ENCODE measurements at regions not wholly inside any gene's neighbourhood (a gene's known extent, or its start where the extent isn't known, plus 50 kb on each side); places are given as distances from the start of the nearest gene placed in this dataset.
A peak's percentile ranks its signal among the peaks of the same experiment; 100 is the strongest.

GRCh38 chr14:85315733-85316290 is 214.1 kb upstream of the FLRT2 start:
- DNase-seq: peak; percentile 20
- H4K20me1 ChIP-seq (ENCODE audit: insufficient read depth): no peaks in the 10 kb centered on the region
- H2AFZ ChIP-seq: no peak overlapping the region; the same call in 1 of the 2 replicates
- H3K9me3 ChIP-seq (ENCODE audit: low read depth): no peaks in the 10 kb centered on the region
- 45 to 48% methylated on average over 5 of the region's 5 CpGs for WGBS, 2 experiments (ENCODE audit: low coverage in 1 of 2, low lambda C conversion rate in 2 of 2, missing lambda C conversion rate in 2 of 2)
- peak overlapping the region; percentile 82 for H3K27ac ChIP-seq
- no peak overlapping the region for H3K4me3 ChIP-seq
- no peaks in the 10 kb centered on the region for H3K9me2 ChIP-seq (ENCODE audit: insufficient read depth)
- H3K4me1 ChIP-seq (ENCODE audit: insufficient read depth): peaks cover 59% of the 10 kb centered on the region
- peaks cover 52% of the 10 kb centered on the region for H3F3A ChIP-seq (ENCODE audit: insufficient read depth)
- H3K9ac ChIP-seq: no peak overlapping the region
- no peaks in the 10 kb centered on the region for H3K79me2 ChIP-seq (ENCODE audit: insufficient read depth)
- H3K27me3 ChIP-seq (replicated peaks; ENCODE audit: insufficient read depth): no peaks in the 10 kb centered on the region
- H3K36me3 ChIP-seq (ENCODE audit: low read depth): no peaks in the 10 kb centered on the region
- peak overlapping the region; percentile 62 for H3K4me2 ChIP-seq (ENCODE audit: unreplicated experiment)
- TF ChIP-seq EZH2 (IDR thresholded peaks at IDR 0.05; ENCODE audit: insufficient read depth, poor library complexity, severe bottlenecking) (no peak), EZH2phosphoT487 (IDR thresholded peaks at IDR 0.05; ENCODE audit: insufficient read depth, low read depth) (no peak)
- in situ Hi-C loops (cut with MboI): no loop called here

DNA sequence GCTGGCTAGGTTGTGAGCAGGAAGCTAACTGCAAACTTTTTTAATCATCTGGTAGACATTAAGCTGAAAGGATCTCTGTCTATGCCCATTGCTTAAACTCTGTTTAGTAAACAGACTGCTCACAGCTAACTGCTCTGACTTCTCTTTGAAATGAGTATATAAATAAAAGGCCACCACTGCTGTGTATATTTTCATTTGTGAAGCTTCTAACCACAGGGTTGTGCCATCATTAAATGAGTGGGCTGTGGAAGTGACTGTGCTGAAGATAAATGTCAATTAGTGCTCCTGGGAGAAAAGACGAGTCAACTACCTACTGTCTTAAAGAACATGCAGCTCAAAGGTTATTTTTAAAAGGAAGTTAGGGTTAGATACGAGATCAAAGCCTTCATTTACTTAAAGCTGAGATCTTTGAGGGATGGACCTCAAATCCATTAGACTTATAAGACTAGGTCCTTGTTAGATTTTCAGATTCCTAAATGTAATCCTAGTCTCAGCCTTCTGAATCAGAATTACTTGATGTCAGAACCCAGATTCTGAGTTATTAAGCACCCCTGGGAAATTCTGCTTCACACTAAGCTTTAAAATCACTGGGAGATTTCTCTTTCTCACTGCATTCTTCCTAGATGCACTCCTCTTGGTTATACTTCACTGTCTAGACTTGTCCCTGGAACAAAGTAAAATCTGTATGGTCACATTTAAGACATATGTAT is 213.1 kb upstream of the FLRT2 start:
- peaks cover 59% of the 10 kb centered on the region for H3K4me1 ChIP-seq (ENCODE audit: insufficient read depth)
- peak overlapping the region; percentile 62 for H3K4me2 ChIP-seq (ENCODE audit: unreplicated experiment)
- no peaks in the 10 kb centered on the region for H3K79me2 ChIP-seq (ENCODE audit: insufficient read depth)
- WGBS, 2 experiments (ENCODE audit: low coverage in 1 of 2, low lambda C conversion rate in 2 of 2, missing lambda C conversion rate in 2 of 2): 6 to 19% methylated on average over 2 of the region's 2 CpGs
- H3K36me3 ChIP-seq (ENCODE audit: low read depth): no peaks in the 10 kb centered on the region
- H3K9me3 ChIP-seq (ENCODE audit: low read depth): no peaks in the 10 kb centered on the region
- H3K9me2 ChIP-seq (ENCODE audit: insufficient read depth): no peaks in the 10 kb centered on the region
- no peak overlapping the region for H2AFZ ChIP-seq
- H3K27me3 ChIP-seq (replicated peaks; ENCODE audit: insufficient read depth): no peaks in the 10 kb centered on the region
- in situ Hi-C loops (cut with MboI): no loop called here
- H3K4me3 ChIP-seq: peak overlapping the region; percentile 32
- peak overlapping the region; percentile 47 for H3K9ac ChIP-seq
- TF ChIP-seq EZH2 (IDR thresholded peaks at IDR 0.05; ENCODE audit: insufficient read depth, poor library complexity, severe bottlenecking) (no peak), EZH2phosphoT487 (IDR thresholded peaks at IDR 0.05; ENCODE audit: insufficient read depth, low read depth) (0 out of 2 replicates have a peak, but pooled peaks have one; percentile 43)
- no peaks in the 10 kb centered on the region for H4K20me1 ChIP-seq (ENCODE audit: insufficient read depth)
- H3F3A ChIP-seq (ENCODE audit: insufficient read depth): peaks cover 53% of the 10 kb centered on the region
- peak; percentile 80 for DNase-seq
- H3K27ac ChIP-seq: peak overlapping the region; percentile 82

GRCh38 chr14:85317491-85318021 is 212.4 kb upstream of the FLRT2 start:
- Histone ChIP-seq H3K27me3 (replicated peaks; ENCODE audit: insufficient read depth) (no peaks in the 10 kb centered on the region), H4K20me1 (ENCODE audit: insufficient read depth) (no peaks in the 10 kb centered on the region), H3K27ac (peak overlapping the region; percentile 82), H3K9ac (peak overlapping the region; percentile 47; the same call in 1 of the 2 replicates), H2AFZ (no peak overlapping the region), H3K79me2 (ENCODE audit: insufficient read depth) (no peaks in the 10 kb centered on the region), H3K4me3 (0 out of 2 replicates have a peak overlapping the region, but pooled peaks have one; percentile 32), H3F3A (ENCODE audit: insufficient read depth) (peaks cover 53% of the 10 kb centered on the region), H3K4me2 (ENCODE audit: unreplicated experiment) (peak overlapping the region; percentile 62), H3K4me1 (ENCODE audit: insufficient read depth) (peaks cover 59% of the 10 kb centered on the region), H3K9me3 (ENCODE audit: low read depth) (no peaks in the 10 kb centered on the region), H3K9me2 (ENCODE audit: insufficient read depth) (no peaks in the 10 kb centered on the region), H3K36me3 (ENCODE audit: low read depth) (no peaks in the 10 kb centered on the region)
- TF ChIP-seq EZH2phosphoT487 (IDR thresholded peaks at IDR 0.05; ENCODE audit: insufficient read depth, low read depth): peak; percentile 92; the same call in 1 of the 2 replicates
- no peak for TF ChIP-seq EZH2 (IDR thresholded peaks at IDR 0.05; ENCODE audit: insufficient read depth, poor library complexity, severe bottlenecking)
- WGBS, 2 experiments (ENCODE audit: low coverage in 1 of 2, low lambda C conversion rate in 2 of 2, missing lambda C conversion rate in 2 of 2): 0 to 2% methylated on average over 3 of the region's 3 CpGs
- peak; percentile 81 for DNase-seq
- in situ Hi-C loops (cut with MboI): no loop called here

- Histone ChIP-seq H3K4me3 (no peak overlapping the region), H3F3A (ENCODE audit: insufficient read depth) (peaks cover 50% of the 10 kb centered on the region), H3K4me1 (ENCODE audit: insufficient read depth) (peaks cover 55% of the 10 kb centered on the region), H2AFZ (no peak overlapping the region), H3K36me3 (ENCODE audit: low read depth) (no peaks in the 10 kb centered on the region), H3K9ac (no peak overlapping the region), H4K20me1 (ENCODE audit: insufficient read depth) (no peaks in the 10 kb centered on the region), H3K9me3 (ENCODE audit: low read depth) (no peaks in the 10 kb centered on the region), H3K27me3 (replicated peaks; ENCODE audit: insufficient read depth) (no peaks in the 10 kb centered on the region), H3K4me2 (ENCODE audit: unreplicated experiment) (peak overlapping the region; percentile 21), H3K79me2 (ENCODE audit: insufficient read depth) (no peaks in the 10 kb centered on the region), H3K27ac (no peak overlapping the region), H3K9me2 (ENCODE audit: insufficient read depth) (no peaks in the 10 kb centered on the region)
- DNase-seq: no peak
- 89 to 93% methylated on average over 5 of the region's 5 CpGs for WGBS, 2 experiments (ENCODE audit: low coverage in 1 of 2, low lambda C conversion rate in 2 of 2, missing lambda C conversion rate in 2 of 2)
- TF ChIP-seq EZH2 (IDR thresholded peaks at IDR 0.05; ENCODE audit: insufficient read depth, poor library complexity, severe bottlenecking): no peak
- no peak for TF ChIP-seq EZH2phosphoT487 (IDR thresholded peaks at IDR 0.05; ENCODE audit: insufficient read depth, low read depth)
- in situ Hi-C loops (cut with MboI): no loop called here
Observed at GRCh38 chr14:85319101-85319500, 210.8 kb upstream of the FLRT2 start.
